Parathyroid adenoma (tissue), 2 donors: ENCODE measurements at regions not wholly inside any gene's neighbourhood (a gene's known extent, or its start where the extent isn't known, plus 50 kb on each side); places are given as distances from the start of the nearest gene placed in this dataset.
A peak's percentile ranks its signal among the peaks of the same experiment; 100 is the strongest.
"Not testable (repeated sequence)": the region's sequence is repeated elsewhere in the genome, so short reads cannot be mapped to it uniquely, and the experiment has no call there.

ENCODE experiments used
- H2AFZ ChIP-seq: fragments of 300-600 bp; sonication (generic); one replicate; pipeline ENCODE4 v1.7.0; 2017; ENCODE audit warnings: antibody characterized with exemption, mild to moderate bottlenecking
- H3K27ac ChIP-seq: fragments of 300-600 bp; sonication (generic); one replicate; pipeline ENCODE4 v1.7.0; 2017
- H3K27me3 ChIP-seq: fragments of 300-600 bp; sonication (generic); one replicate; pipeline ENCODE4 v1.7.0; 2017; ENCODE audit warnings: low read length; ENCODE audit not compliant: control insufficient read depth, insufficient read depth
- H3K36me3 ChIP-seq: fragments of 300-600 bp; sonication (generic); one replicate; pipeline ENCODE4 v1.7.0; 2017; ENCODE audit warnings: low read length; ENCODE audit not compliant: control insufficient read depth, insufficient read depth
- H3K4me1 ChIP-seq: fragments of 300-600 bp; sonication (generic); one replicate; pipeline ENCODE4 v1.7.0; 2017; ENCODE audit warnings: control low read depth
- H3K4me2 ChIP-seq: fragments of 300-600 bp; sonication (generic); one replicate; pipeline ENCODE4 v1.7.0; 2017; ENCODE audit warnings: low read length
- H3K4me3 ChIP-seq: fragments of 300-600 bp; sonication (generic); one replicate; pipeline ENCODE4 v1.7.0; 2017; ENCODE audit warnings: low read depth, low read length
- H3K79me2 ChIP-seq: fragments of 300-600 bp; sonication (generic); one replicate; pipeline ENCODE4 v1.7.0; 2017; ENCODE audit warnings: control low read depth
- H3K9ac ChIP-seq: fragments of 300-600 bp; sonication (generic); one replicate; pipeline ENCODE4 v1.7.0; 2017; ENCODE audit warnings: mild to moderate bottlenecking
- H3K9me3 ChIP-seq: fragments of 300-600 bp; sonication (generic); one replicate; pipeline ENCODE4 v1.7.0; 2017; ENCODE audit warnings: low read length; ENCODE audit not compliant: control insufficient read depth
- TF ChIP-seq, protein P1 (sequence below): fragments of 300-600 bp; sonication (generic); IDR thresholded peaks from one replicate; pipeline ENCODE4 v1.7.0; 2017; ENCODE audit warnings: antibody characterized with exemption, mild to moderate bottlenecking
- donor health status: primary hyperparathyroidism.

DNA sequence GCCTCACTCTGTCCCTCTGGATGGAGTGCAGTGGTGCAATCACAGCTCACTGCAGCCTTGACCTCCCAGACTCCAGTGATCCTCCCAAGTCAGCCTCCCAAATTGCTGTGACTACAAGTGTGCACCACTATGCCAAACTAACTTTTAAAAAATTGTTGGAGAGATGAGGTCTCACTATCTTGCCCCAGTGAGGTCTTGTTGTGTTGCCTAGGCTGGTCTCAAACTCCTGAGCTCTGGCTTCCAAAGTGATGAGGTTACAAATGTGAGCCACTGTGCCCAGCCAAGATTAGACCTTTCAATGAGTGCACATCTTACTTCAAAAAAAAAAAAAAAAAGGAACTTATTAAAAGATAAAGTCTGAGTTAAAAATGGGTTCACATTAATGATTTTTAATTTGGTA lies 1838.1 kb upstream of the DEFB115 start:
- no peak overlapping the region for H3K27ac ChIP-seq
- no peaks in the 10 kb centered on the region for H3K4me1 ChIP-seq

DNA sequence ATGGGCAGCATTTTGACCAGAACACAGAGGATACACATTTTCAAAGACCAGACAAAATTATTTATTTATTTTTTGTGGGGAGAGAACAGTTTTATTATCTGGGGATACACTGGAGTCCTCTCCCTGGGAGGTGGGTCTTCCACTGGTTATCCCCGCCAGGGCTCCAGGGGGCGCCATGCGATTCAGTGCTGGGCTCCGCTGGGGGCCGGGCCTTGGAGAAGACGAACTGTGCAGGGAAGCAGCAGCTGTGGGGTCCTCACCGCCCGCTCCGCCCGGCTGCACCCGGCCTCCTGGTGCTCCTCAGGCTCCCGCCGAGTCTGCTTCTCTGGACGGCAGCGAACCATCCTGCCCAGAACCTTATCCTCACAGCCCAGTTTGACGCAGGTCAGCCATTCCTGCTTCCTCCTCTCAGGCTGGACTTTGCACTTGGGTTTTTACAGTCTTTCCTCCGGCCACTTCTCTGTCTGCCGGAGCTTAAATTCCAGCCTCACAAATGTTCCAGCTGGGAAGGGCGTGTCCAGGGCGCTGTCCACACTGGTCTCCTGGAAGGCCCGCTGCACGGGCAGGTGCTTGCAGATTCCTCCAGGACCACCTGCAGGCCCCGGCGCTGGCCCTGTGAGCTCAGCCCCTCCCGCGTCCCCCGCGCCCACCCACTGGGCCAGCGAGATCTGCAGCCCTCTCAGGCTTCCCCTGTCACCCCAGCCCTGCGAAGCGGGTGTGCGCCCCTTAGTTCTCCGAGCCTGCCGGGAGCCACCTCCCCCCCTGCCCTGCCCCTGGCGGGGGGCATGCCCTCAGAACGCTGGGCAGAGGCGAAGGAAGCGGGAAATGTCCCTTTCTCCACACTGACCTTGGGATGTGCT lies 1830.0 kb upstream of the DEFB115 start:
- no peak overlapping the region for H3K4me3 ChIP-seq
- no peak overlapping the region for H2AFZ ChIP-seq
- H3K27me3 ChIP-seq = no peaks in the 10 kb centered on the region
- H3K9me3 ChIP-seq = no peaks in the 10 kb centered on the region
- H3K27ac ChIP-seq = no peak overlapping the region
- H3K79me2 ChIP-seq = no peaks in the 10 kb centered on the region
- no peak overlapping the region for H3K4me2 ChIP-seq
- TF ChIP-seq, protein P1, sequence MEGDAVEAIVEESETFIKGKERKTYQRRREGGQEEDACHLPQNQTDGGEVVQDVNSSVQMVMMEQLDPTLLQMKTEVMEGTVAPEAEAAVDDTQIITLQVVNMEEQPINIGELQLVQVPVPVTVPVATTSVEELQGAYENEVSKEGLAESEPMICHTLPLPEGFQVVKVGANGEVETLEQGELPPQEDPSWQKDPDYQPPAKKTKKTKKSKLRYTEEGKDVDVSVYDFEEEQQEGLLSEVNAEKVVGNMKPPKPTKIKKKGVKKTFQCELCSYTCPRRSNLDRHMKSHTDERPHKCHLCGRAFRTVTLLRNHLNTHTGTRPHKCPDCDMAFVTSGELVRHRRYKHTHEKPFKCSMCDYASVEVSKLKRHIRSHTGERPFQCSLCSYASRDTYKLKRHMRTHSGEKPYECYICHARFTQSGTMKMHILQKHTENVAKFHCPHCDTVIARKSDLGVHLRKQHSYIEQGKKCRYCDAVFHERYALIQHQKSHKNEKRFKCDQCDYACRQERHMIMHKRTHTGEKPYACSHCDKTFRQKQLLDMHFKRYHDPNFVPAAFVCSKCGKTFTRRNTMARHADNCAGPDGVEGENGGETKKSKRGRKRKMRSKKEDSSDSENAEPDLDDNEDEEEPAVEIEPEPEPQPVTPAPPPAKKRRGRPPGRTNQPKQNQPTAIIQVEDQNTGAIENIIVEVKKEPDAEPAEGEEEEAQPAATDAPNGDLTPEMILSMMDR = no peak
- no peak overlapping the region for H3K9ac ChIP-seq
- H3K36me3 ChIP-seq = no peaks in the 10 kb centered on the region
- no peaks in the 10 kb centered on the region for H3K4me1 ChIP-seq

More for the DNA sequence above, 1838.1 kb upstream of the DEFB115 start:
- H2AFZ ChIP-seq = no peak overlapping the region
- H3K27me3 ChIP-seq = no peaks in the 10 kb centered on the region
- H3K9me3 ChIP-seq = no peaks in the 10 kb centered on the region
- no peaks in the 10 kb centered on the region for H3K79me2 ChIP-seq
- H3K4me3 ChIP-seq = no peak overlapping the region
- TF ChIP-seq, protein P1 = no peak
- H3K36me3 ChIP-seq = no peaks in the 10 kb centered on the region
- H3K9ac ChIP-seq = no peak overlapping the region
- H3K4me2 ChIP-seq = no peak overlapping the region

DNA sequence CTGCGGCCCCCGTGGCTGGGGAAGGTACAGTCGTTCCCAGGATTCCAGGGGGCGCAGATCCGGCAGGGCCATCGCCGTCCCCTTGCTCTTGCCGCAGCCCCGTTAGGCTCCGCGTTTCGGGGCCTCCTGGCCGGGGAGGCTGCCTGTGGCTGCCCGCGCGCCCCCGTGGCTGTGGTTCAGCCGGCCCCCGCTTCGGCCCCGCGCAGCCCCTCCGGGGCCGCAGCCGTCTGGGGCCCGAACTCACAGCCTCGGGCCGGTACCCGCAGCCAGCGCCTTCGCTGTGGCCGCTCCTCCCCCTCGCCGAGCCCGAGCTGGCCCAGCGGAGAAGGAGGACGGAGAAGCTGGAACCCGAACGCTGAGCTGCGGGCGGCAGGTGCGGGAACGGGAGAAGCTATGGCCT lies 1826.9 kb upstream of the DEFB115 start:
- TF ChIP-seq, protein P1 = no peak
- Histone ChIP-seq H3K27me3 (no peaks in the 10 kb centered on the region), H3K27ac (no peak overlapping the region), H3K79me2 (no peaks in the 10 kb centered on the region), H3K4me1 (no peaks in the 10 kb centered on the region), H2AFZ (no peak overlapping the region), H3K9me3 (no peaks in the 10 kb centered on the region), H3K36me3 (no peaks in the 10 kb centered on the region), H3K4me2 (no peak overlapping the region), H3K4me3 (no peak overlapping the region), H3K9ac (no peak overlapping the region)

DNA sequence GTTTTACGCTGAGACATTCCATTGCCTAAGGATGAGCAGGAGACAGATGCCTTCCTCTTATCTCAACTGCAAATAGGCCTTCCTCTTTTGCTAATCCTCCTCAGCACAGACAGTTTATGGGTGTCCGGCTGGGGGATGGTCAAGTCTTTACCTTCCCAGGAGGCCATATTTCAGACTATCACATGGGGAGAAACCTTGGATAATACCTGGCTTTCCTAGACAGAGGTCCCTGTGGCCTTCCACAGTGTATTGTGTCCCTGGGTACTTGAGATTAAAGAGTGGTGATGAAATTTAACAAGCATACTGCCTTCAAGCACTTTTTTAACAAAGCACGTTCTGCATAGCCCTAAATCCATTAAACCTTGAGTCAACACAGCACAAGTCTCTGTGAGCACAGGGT lies 1816.7 kb upstream of the DEFB115 start:
- H3K4me3 ChIP-seq, H3K4me1 ChIP-seq, H3K79me2 ChIP-seq, H3K9me3 ChIP-seq, H3K27ac ChIP-seq, H3K27me3 ChIP-seq, H3K36me3 ChIP-seq, H2AFZ ChIP-seq, H3K9ac ChIP-seq, H3K4me2 ChIP-seq: not testable (repeated sequence)

DNA sequence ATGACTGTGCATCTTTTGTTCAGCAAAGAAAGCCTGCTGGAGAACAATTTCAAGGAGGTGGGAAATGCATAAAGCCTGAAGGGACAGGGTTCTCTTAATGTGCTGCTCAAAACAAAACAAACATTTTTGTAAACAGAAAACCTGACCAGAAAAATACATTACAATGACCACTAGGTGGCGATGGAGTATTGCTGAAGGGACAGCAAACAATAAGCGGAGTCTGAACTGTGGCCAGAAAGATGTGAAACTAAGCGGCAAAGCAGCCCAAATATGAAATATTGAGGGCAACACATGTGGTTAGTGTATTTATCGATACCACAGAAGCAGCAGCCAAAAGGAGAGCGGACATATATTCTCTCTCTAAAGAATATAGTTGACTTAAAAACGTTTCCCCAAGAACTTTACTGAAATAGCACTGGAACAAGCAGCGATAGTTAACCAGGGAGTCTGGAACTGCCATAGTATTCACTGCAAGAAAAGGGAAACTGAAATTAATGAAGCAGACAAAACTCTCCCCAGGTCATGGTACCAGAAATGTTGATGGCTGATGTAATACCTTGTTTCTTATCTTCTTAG lies 1814.2 kb upstream of the DEFB115 start:
- H3K4me3 ChIP-seq, H2AFZ ChIP-seq, H3K9ac ChIP-seq, H3K27me3 ChIP-seq, H3K27ac ChIP-seq, H3K9me3 ChIP-seq, H3K4me1 ChIP-seq, H3K79me2 ChIP-seq, H3K36me3 ChIP-seq: not testable (repeated sequence)
- TF ChIP-seq, protein P1 = peak; percentile 48
- peak overlapping the region; percentile 4 for H3K4me2 ChIP-seq
